Body of pancreas (tissue), 4 donors: ENCODE measurements at regions not wholly inside any gene's neighbourhood (a gene's known extent, or its start where the extent isn't known, plus 50 kb on each side); places are given as distances from the start of the nearest gene placed in this dataset.
"Not testable (repeated sequence)": the region's sequence is repeated elsewhere in the genome, so short reads cannot be mapped to it uniquely, and the experiment has no call there.

ENCODE experiments used
- ATAC-seq: fragments of 150-250 bp; one replicate; pipeline ENCODE4 v1.9.1; 2016
- DNase-seq, 4 donors: peaks; one replicate each; pipeline ENCODE4 v3.0.0-alpha.2; 2019
- H3K27ac ChIP-seq, 4 donors: fragments of 200-600 bp; sonication (generic); 1 replicate in 3 of 4; 2 replicates in 1 of 4; pipeline versions ENCODE4 v1.5.1 to v1.6.1; 2016 to 2019; ENCODE audit warnings: mild to moderate bottlenecking in 1 of 4, mixed read lengths in 1 of 4, moderate library complexity in 1 of 4
- H3K27me3 ChIP-seq, 2 donors: fragments of 200-600 bp; sonication (generic); one replicate each; pipeline ENCODE4 v1.6.0; 2016; ENCODE audit warnings: mild to moderate bottlenecking in 1 of 2
- H3K36me3 ChIP-seq, 2 donors: fragments of 200-600 bp; sonication (generic); replicated peaks in 1 of 2; 2 replicates each; pipeline ENCODE4 v1.5.1; 2016; ENCODE audit warnings: low read depth in 2 of 2; ENCODE audit not compliant: insufficient read depth in 1 of 2
- H3K4me1 ChIP-seq: fragments of 200-600 bp; sonication (generic); one replicate; pipeline ENCODE4 v1.6.0; 2016
- H3K4me3 ChIP-seq, 2 donors: fragments of 200-600 bp; sonication (generic); 1 replicate in 1 of 2; 2 replicates in 1 of 2; pipeline ENCODE4 v1.5.1; 2016 to 2019
- H3K9me3 ChIP-seq, 3 donors: fragments of 200-600 bp; sonication (generic); 1 replicate in 2 of 3; 2 replicates in 1 of 3; pipeline ENCODE4 v1.5.1; 2016
- CTCF ChIP-seq, 7 experiments: fragments of 450-650 bp in 4 of 7; fragments of 200-600 bp in 3 of 7; sonication (generic) in 3 of 7; IDR thresholded peaks; one replicate each; pipeline ENCODE4 v1.5.1; 2016 to 2019; ENCODE audit warnings: antibody characterized with exemption in 7 of 7
- POLR2A ChIP-seq, 3 donors: fragments of 450-650 bp; IDR thresholded peaks; one replicate each; pipeline ENCODE4 v1.6.1; 2016; ENCODE audit warnings: antibody characterized with exemption in 3 of 3, mild to moderate bottlenecking in 2 of 3
- WGBS, 2 donors: methylation state at CpG; one replicate each; pipeline ENCODE4 v1.1.5; 2017; 5-methylcytosine and 5-hydroxymethylcytosine counted together
- intact Hi-C: fragments of 100-400 bp; cut with DNase I; formaldehyde crosslinking; loops from one replicate; pipeline ENCODE4 v1.15.1; 2023

GRCh38 chr9:61670616-61671015 lies 480.8 kb downstream of the SPATA31A7 start:
- Histone ChIP-seq H3K36me3 (no peaks in the 10 kb centered on the region), H3K9me3 (no peaks in the 10 kb centered on the region), H3K27ac (no peak overlapping the region), H3K27me3 (no peaks in the 10 kb centered on the region), H3K4me1 (no peaks in the 10 kb centered on the region), H3K4me3 (no peak overlapping the region)
- TF ChIP-seq POLR2A (IDR thresholded peaks at IDR 0.05) (no peak), CTCF (IDR thresholded peaks at IDR 0.05) (no peak)
- ATAC-seq (no peak), DNase-seq (no peak)
- 55 to 70% methylated on average over 15 to 20 of the region's 20 CpGs for WGBS, 2 donors
- intact Hi-C loops, result no loop called here

- no peak for DNase-seq
- intact Hi-C loops, result no loop called here
These were observed 481.6 kb downstream of the SPATA31A7 start for GRCh38 chr9:61671276-61671973.

GRCh38 chr9:61672107-61672541 lies 482.3 kb downstream of the SPATA31A7 start:
- intact Hi-C loops, ATAC-seq, H3K27ac ChIP-seq, DNase-seq, H3K27me3 ChIP-seq, H3K36me3 ChIP-seq, H3K4me1 ChIP-seq, H3K4me3 ChIP-seq, H3K9me3 ChIP-seq: not testable (repeated sequence)
- whole genome bisulfite sequencing, 2 donors, result 70 to 73% methylated on average over 22 of the region's 22 CpGs

More at GRCh38 chr9:61671276-61671973, 481.6 kb downstream of the SPATA31A7 start:
- H3K4me1 ChIP-seq, result no peaks in the 10 kb centered on the region
- no peak overlapping the region for H3K27ac ChIP-seq
- ATAC-seq, result no peak
- H3K4me3 ChIP-seq, result no peak overlapping the region
- no peaks in the 10 kb centered on the region for H3K27me3 ChIP-seq
- WGBS, 2 donors, result 69% methylated on average over 37 to 46 of the region's 46 CpGs
- H3K36me3 ChIP-seq, result no peaks in the 10 kb centered on the region
- TF ChIP-seq CTCF (IDR thresholded peaks at IDR 0.05), result no peak
- no peak for TF ChIP-seq POLR2A (IDR thresholded peaks at IDR 0.05)
- H3K9me3 ChIP-seq, result no peaks in the 10 kb centered on the region

GRCh38 chr9:61672645-61673167 lies 482.9 kb downstream of the SPATA31A7 start:
- not testable (repeated sequence) for H3K36me3 ChIP-seq, DNase-seq

GRCh38 chr9:61673247-61673646 lies 483.4 kb downstream of the SPATA31A7 start:
- intact Hi-C loops, result no loop called here
- no peaks in the 10 kb centered on the region for H3K9me3 ChIP-seq
- H3K36me3 ChIP-seq, result no peaks in the 10 kb centered on the region
- H3K4me1 ChIP-seq, result no peaks in the 10 kb centered on the region
- 76 to 80% methylated on average over 13 of the region's 13 CpGs for WGBS, 2 donors
- no peak for DNase-seq
- H3K27me3 ChIP-seq, result no peaks in the 10 kb centered on the region
- no peak overlapping the region for H3K4me3 ChIP-seq
- no peak for ATAC-seq
- no peak overlapping the region for H3K27ac ChIP-seq
- TF ChIP-seq CTCF (IDR thresholded peaks at IDR 0.05), result no peak
- TF ChIP-seq POLR2A (IDR thresholded peaks at IDR 0.05), result no peak

More at GRCh38 chr9:61672645-61673167, 482.9 kb downstream of the SPATA31A7 start:
- H3K4me1 ChIP-seq, H3K27ac ChIP-seq, H3K4me3 ChIP-seq, ATAC-seq, intact Hi-C loops, H3K9me3 ChIP-seq, H3K27me3 ChIP-seq: not testable (repeated sequence)
- WGBS, 2 donors, result 57 to 70% methylated on average over 9 to 16 of the region's 16 CpGs
